NCI-H526 (cell line): ENCODE measurements at regions not wholly inside any gene's neighbourhood (a gene's known extent, or its start where the extent isn't known, plus 50 kb on each side); places are given as distances from the start of the nearest gene placed in this dataset.

Experiments used
- DNase-seq, 2 experiments: peaks; one replicate each; lab custom pipeline; 2025; lab: John Stamatoyannopoulos, UW

DNA sequence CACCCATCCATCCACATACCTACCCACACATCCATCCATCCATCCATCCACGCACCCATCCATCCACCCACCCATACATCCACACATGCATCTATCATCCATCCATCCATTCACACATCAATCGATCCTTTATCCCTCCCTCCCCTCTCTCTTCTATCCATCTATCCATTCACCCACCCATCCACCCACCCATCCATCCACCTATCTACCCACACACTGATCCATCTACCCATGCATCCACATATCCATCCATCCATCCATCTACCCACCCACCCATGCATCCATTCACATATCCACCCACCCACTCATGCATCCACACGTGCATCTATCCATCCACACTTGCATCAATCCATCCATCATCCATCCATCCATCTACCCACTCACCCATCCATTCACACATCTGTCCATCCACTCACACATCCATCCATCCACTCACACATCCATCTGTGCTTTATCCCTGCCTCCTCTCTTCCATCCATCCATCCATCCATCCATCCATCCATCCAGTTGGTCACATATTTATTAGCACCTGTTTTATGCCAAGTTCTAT, 366.1 kb downstream of the CTTN start:
- no peak for DNase-seq

DNA sequence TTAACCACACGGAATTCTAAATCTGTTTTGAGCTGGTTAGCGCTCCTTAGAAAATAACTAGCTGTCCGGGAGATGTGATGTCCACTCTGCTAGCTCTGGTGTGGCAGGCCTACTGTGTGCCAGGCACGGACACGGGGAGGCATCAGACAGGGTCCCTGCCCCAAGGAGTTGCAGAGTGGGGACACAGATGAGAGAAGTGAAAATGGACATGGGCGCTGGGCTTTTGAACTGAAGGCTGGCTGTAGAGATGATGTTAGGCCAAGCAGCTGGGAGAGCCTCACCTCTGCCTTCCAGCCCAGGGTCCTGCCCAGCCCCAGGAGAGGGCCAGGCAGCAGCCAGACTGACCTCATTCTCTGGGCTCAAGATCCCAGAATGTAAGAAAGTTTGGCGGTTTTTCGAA, 368.6 kb downstream of the CTTN start:
- no peak for DNase-seq

DNA sequence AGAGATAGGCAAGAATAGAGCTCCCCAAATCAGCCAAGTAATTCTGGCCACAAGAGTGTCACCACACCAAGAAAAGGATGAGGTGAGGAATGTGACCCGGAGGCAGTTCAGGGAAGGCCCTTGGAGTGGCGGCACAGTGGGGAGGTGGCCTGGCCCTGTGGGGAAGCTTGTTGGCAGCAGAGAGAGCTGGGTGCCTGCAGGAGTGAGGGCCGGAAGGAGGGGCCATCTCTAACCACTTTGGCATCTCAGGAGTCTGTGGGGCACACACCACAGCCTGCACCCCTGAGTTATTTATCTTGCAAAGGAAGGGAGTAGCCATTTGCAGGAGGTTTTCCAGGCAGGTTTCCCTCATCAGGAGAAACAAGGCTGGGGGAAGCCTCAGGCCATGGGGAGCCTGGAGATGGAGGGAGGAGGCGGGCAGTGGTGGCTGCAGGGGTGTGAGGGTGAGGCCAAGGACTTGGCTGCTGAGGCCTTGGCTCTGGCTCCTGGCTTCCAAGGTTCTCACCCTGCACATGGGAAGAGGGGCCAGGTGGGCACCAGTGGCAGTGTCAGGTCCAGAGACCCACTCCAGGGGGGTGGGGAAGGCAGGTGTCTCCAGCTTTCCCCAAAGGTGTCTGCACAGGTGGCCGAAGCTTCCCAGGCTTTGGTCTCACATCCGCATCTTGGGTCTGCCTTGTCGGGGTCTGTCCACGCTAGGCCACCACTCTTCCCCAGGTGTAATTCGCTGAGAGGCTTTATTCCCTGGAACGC, 370.2 kb downstream of the CTTN start:
- DNase-seq: no peak

DNA sequence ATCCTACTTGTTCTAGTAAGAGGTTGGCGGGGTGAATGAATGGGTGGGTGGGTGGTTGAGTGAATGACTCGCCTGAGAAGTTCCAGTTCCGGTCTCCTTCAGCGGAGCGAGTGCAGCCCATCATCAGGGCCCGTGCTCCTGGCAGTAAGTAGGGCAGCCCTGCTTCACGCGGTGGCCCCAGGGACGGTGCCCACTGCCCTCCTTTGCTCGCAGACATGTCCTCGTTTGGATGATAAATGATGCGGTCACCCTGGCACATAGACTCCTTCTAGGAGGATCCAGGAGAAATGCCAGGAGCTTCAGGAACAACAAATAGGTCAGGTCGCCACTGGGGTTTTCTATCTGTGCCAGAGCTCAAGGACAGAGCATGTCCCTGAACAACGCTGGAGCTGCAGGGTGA, 370.8 kb downstream of the CTTN start:
- DNase-seq: no peak

DNA sequence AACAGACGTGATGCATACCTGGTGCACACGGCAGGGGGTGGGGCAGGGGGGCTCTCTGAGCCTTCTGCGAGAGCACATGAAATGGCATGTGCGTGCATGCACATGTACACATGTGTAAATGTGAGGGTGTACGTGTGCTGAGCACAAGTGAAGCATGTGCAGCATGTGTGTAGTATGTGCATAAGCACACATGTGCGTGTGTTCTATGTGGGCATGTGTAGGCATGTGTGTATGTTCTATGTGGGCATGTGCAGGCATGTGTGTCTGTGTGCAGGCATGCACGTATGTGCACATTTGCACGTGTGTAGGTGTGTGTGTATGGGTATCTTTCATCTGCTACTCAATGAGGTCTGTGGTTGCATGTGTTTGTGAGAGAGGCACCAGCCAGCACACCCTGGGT, 371.2 kb downstream of the CTTN start:
- DNase-seq: no peak

DNA sequence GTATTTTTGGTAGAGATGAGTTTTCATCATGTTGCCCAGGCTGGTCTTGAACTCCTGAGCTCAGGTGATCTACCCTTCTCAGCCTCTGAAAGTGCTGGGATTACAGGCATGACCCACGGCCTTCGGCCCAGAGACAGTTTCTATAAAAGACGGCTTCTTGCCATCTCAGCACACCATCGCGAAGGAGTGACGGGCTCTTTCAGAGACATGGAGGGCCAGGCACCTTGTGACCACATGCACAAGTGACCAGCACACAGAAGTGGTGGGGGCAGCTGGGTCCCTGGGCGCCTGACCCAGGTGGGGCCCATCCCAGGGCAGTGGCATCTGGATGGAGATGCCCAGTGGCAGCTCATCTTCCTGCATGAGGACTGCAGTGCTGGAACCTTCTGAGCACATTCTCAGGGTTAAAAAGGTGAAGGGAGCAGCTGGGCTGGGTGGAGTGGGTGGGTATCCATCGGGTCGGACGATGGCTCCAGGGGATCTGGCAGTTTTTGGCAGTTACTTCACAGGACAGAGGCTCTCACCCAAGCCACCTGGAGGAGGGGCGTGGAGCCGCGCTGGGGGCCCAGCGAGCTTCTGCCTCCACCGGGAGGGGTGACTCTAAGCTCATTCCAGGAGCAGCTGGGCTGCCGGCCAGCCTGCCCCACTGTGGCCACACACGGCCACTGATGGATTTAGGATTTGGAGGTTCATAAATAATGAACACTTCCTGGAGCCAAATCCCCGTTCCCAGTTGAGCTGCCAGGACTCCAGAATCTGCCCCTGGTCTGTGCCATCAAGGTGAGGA, 373.0 kb downstream of the CTTN start:
- DNase-seq: no peak

DNA sequence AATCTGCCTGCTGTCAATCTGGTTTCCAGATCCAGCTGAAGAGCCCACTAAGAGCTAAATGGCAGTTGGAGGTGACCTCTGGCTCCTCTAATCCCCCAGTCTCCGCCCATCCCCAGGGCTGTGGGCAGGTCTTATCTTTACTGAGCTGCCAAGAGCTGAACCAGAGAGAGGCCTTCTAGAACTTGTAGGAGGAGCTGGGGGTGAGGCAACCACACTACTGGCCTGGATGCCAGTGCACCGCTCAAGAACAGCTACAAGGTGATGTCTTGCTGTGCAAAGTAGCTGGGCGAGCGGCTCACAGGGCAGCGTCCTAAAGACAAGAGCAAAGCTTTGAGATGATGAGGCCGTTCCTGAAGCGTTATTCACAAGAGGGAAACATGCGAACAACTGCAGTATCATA, 374.6 kb downstream of the CTTN start:
- no peak for DNase-seq

DNA sequence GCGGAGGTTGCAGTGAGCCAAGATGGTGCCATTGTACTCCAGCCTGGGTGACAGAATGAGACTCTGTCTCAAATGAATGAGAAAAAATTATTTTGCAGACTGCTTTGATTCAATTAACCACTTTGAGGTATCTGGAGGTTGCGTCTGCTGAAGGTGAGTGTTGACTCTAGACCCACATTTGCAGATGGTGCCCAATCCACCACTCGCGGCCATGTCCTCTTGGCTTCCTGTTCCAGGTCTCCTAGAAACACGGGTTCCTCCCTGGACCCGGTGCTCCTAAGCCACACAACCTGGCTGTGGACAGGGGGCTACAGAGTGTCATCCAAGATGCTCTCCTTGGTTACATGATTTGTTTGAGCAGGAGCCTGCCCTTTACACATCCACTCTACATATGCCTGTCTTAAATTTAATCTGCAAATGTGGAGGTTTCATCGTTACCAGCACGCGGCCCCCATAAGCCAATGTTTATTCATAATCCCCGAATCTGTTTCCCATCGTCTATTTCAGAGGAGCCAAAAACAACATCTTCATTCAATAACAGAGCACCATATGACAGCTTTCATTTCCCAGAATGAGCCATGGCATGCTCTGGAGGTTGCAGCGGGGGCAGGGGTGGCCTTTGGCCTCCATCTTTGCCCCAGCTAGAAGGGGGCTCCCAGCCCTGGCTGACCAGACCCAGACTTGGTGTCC, 377.2 kb downstream of the CTTN start:
- DNase-seq: no peak

DNA sequence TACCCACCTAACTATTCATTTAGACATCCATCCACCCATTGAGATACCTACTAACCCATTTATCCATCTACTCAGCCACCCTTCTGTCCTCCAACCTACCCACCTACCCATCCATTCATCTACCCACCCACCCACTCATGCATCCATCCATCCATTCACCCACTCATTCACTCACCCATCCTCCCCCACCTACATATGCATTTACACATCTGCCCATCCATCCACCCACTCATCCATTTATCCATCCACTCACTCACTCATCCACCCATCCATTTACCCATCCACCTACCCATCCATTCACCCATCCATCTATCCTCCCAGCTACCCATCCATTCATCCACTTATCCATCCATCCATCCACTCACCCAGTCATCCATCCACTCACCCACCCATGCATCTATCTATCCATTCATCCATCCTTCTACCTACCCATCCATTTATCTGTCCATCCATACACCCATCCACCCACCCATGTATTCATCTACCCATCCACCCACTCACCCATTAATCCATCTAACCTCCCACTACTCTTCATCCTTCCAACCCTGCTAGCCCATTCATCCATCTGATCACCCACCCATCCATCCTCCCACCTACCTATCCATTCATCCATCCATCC, 378.7 kb downstream of the CTTN start:
- DNase-seq: no peak

DNA sequence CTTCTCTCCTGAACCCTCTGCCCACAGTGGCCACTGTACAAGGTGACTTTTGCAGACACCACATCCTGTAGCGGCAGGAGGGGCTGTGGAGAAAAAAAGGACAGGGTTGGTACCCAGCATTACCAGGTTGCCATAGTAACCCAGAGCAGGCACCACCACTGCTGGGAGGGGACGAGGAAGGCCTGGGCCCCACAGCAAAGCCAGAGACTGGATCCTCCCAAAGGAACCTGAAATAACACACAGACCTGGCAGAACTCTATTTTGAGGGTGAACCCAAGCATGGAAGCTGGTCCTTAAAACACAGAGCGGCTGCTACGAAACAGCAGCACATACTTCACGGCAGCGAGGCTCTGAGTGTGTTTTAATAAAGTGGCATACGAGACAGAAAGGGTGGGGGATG, 380.6 kb downstream of the CTTN start:
- no peak for DNase-seq

DNA sequence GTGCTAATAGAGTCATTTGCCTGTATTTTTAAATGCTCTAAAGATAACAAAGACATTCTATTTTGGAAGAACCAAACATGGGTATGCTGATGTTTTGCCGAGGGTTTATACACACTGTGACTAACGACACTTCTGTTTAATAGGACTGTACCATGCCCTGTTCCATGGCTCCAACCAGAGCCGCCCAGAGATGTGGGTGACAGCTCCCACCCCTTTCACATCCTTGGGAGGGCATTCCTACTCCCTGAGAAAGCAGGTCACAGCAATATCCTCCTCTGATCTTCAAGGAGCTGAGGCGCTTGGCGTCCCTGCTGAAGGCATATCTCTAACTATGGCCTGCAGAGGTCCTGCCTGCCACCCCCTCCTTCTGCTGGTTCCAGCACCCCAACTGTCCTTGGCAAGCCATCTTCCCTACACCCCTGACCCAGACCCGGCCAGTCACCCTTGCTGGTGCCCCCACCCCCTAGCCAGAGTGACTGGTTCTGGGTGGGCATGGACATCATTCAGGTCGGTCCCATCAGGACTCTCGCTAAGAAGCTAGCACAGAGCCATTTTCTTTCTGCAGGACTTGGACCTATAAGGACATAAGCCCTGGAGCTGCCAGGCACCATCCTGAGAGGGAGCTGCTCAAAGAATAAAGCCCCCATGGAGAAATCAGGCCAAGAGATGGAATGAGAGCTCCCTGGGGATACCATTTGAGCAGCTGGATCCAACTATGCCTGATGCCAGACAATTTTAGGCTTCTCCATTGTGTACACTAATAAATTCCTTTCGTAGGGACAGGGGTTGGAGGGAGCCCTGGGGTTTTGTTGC, 381.3 kb downstream of the CTTN start:
- DNase-seq: no peak

DNA sequence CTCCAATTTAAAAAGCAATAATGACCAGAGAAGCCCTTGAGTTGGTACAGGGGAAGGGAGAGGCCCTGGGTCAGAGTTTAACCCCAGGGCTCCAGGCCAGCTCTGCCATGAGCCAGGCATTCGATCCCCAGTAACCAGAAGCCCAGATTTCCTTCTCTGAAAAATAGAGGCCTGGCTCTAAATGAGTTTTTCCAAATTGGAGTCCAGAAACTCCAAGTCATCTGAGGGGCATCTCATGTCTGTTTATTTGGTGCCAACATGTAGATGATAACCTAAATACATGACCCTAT, 381.9 kb downstream of the CTTN start:
- DNase-seq: no peak

DNA sequence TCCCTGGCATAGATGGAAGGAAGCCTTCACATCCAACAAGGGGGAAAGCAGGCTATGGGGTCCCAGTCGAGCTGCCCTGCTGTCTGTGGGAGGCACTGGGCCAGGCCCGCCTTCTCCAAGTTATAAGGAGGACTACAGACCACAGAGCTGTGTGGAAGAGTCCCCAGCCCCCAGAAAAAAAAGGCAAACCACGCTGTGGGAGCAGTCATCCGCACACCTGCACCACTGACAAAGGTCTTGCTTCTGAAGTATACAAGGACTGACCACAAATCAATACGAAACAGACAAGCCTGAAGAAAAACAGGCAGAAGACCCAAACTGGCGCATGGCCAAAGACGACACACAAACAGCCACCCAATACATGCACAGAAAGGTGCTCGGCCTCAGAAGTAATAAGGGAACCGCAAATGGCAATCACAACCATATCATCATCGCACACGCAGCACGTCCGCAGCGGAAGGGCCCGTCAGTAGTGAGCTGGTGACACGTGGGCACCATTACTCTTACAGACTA, 384.1 kb downstream of the CTTN start:
- no peak for DNase-seq

DNA sequence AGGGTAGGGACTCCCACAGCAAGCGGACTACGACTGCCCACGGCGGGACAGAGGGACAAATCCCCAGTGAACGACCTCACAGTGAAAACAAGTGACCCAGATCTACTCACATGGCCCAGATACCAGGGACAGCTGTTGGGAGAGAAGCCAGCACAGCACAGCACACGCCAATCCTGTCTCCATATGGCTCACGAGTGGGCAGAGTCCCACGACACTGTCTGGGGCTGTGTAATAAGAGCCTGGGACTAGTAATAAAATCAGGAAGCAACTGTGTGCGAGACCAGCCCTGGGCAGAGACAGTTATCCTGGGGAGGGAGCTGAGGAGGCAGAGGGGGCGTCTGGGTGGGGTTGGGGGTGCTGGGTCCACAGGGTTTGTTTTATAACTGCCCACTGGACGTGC, 385.0 kb downstream of the CTTN start:
- no peak for DNase-seq

DNA sequence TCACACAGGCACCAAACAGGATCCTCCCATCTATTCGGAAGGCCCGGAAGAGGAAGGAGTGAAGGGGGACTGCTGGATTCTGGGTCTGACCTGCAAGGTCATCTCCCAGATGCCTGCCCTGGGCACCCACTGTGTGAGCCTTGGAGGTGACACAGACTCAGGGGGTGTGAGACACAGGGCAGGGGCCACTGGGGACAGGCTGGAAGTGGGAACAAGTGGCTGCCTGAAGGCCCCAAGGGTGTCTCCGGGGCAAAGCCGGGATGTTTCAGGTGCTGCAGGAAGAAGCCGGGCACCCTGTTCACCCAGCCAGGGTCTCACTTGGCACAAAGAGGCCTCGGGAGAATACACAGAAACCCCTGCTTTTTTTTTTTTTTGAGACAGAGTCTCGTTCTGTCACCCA, 385.5 kb downstream of the CTTN start:
- DNase-seq: no peak

DNA sequence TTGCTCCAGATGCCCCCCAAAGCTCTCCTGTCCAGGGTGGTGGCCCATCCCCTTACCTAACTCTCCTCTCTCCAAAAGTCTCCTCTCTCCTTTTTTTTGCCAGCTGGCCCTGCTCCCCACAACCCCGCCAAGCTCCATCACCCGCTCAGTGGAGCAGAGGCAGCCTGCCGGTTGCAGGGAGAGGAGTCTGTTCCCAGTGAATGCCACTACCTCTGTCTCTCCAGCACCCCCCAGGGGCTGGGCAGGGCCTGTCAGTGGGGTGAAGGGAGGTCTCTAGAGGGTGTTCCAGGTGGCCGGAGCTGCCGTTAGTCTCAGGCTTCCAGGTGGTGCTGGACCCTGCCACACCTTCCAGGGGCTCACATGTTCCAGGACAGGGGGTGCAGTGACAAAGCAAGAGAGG, 387.0 kb downstream of the CTTN start:
- DNase-seq: no peak

DNA sequence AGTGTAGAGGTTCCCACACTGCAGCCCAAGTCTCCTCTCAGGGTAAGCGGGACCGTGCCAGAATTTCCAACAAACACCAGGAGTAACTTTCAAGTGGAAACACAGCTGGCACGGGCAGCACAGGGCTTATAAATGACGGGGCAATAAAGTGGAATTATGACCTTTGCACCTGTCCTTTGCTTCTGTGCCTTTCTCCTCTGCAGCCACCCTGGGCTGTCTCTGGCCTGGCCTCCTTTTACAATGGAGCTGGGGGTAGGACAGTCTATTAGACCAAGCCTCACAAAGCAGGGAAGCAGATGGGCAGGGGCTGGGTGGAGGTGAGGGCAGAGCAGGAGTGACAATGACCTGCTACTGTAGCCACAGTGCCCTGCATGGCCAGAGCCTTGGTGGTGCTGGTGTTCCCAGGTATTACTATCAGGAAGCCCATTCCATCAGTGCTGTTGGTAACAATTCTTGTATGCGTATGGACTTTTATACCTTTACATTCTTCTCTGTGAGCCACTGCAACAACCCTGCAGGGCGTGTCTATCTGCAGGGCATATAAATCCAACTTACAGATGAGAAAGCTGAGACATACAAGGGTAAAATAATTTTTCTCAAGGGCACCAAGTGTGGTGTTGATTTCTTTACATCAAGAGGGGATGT, 387.8 kb downstream of the CTTN start:
- DNase-seq: no peak

DNA sequence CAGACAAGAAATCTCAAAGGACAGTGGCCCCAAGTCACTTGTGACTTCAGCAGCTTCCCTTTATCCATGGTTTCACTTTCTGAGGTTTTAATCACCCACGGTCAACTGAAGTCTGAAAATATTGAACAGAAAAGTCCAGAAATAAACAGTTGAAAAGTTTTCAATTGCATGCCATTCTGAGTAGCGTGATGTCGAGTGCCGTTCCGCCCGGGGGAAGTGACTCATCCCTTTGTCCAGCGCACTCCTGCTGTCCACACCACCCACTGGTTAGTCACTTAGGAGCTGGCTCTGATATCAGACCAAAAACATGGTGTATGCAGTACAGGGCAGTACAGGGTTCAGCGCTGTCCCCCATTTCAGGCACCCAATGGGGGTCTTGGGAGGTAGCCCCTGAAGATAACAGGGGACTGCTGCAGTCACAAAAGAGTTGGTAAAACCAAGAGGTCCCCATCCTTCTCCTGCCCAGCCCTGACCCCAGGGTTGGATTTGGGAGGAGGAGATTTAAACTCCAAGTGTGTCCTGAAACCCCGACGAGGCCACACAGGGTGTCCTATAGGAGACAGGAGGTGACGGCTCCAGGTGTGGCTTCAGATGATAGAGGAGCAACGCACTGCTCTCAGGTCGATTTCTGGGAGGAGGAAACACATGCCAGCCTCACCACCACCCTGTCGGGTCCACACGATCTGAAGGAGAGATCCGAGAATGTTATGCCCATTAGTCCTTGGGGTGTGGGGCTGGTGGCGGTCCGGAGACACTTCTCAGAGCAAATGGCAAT, 390.1 kb downstream of the CTTN start:
- no peak for DNase-seq

DNA sequence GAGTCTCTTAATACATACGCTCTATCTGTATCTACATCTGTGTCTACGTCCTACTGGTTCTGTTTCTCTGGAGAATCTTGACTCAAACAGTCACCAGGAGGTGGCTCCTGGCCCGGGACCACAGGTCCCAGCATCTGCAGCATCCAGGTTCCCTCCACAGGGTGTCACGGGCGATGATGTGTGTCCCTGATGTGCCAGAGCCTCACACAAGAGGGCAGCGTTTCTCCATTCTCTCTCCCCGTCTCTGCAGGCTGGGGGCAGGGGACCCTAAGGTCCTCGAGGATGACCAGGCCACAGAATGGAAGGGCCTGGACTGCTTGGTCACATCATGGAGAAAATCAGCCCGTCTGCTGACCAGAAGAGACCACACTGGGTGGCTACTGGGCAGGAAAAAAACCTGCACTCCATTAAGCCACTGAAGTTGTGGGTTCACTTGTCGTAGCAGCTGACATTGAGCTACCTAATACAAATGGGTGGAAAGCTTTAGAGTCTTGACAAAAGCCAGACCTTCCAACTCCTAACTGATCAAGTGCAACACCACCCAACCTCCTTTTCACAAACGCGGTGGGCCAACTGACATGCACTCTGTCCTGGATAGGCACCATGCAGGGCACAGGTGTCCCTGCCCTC, 392.5 kb downstream of the CTTN start:
- DNase-seq: peak in 1 of 2 experiments; percentile 28
